ENCODE measurements at regions not wholly inside any gene's neighbourhood (a gene's known extent, or its start where the extent isn't known, plus 50 kb on each side); places are given as distances from the start of the nearest gene placed in this dataset.

DNA sequence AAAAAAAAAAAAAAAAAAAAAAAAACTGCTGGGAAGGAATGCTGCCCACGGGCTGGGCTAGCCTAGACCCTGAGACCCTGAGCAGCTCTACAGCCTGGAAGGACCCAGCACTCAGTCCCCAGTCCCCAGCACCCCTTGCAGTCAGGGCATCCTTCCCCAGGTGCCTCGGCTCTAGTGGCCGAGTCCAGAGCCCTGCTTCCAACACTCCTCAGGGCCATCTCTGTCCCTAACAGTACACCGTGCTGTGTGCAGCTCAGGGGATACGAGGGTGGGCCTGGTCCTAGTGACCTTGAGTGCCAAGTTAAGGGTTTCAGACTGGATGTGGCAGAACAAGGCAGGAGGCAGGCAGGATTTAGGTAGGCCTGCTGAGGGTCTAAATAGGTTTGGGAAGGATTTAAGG lies 50.2 kb upstream of the LRP8 start:
- no peak overlapping the region for H3K4me3 Mint-ChIP-seq
- DNase-seq = peak; percentile 3
- H3K4me1 Mint-ChIP-seq = no peaks in the 10 kb centered on the region
- no peak overlapping the region for H3K27ac Mint-ChIP-seq
- H3K27me3 Mint-ChIP-seq = peaks cover 19% of the 10 kb centered on the region
- POLR2A ChIA-PET = no interaction called here
- CTCF ChIA-PET = interaction anchor here (0.6 to 2.4 kb wide), 3 partner anchors 10 to 99 kb away, joined by 3 to 8 read pairs (median 4); no protein-coding TSS in a partner anchor
- H3K36me3 Mint-ChIP-seq (ENCODE audit: low read depth) = no peaks in the 10 kb centered on the region
- H3K9me3 Mint-ChIP-seq = no peaks in the 10 kb centered on the region

DNA sequence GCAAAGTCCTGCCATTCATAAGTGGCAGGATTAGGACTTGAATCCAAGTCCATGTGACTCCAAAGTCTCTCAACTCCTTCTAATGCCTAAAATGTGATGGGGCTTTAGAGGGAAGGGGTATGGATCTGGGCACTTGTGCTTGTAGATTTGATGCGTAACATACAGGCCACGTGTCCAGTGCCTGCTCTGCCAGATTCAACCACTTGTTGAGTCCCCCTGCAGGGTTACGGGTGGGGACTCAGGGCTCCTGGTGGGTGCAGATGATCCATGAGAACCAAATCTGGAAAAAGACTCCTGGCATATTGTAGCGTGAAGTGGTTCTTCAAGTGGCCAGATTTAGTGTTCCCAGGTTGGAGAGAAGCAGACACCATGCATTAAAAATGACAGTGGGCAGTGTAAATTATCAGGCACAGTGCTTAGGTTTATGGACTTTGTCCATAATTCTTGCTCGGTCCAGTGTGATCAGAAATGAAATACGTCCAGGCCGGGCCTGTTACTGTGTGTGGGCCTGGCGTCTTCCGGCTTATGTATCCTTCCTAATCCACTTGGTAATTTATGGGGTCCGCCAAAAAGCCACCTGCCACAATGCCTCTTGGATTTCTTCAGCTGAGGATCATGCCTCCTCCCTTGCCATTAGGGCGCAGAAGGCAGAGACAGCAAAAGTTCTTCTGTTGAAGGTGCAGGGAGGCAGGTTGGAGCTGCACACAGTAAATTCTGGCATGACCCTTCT lies 51.2 kb upstream of the LRP8 start:
- Mint-ChIP-seq H3K9me3 (no peaks in the 10 kb centered on the region), H3K4me3 (no peak overlapping the region), H3K36me3 (ENCODE audit: low read depth) (no peaks in the 10 kb centered on the region), H3K4me1 (no peaks in the 10 kb centered on the region), H3K27me3 (peaks cover 19% of the 10 kb centered on the region), H3K27ac (no peak overlapping the region)
- DNase-seq = no peak
- CTCF ChIA-PET = interaction anchor here (1.0 to 2.4 kb wide), 2 partner anchors 11 kb away, joined by 5 to 8 read pairs; no protein-coding TSS in a partner anchor
- POLR2A ChIA-PET = no interaction called here

GRCh38 chr1:53379662-53380002 lies 51.8 kb upstream of the LRP8 start:
- H3K27me3 Mint-ChIP-seq = peaks cover 19% of the 10 kb centered on the region
- H3K36me3 Mint-ChIP-seq (ENCODE audit: low read depth) = no peaks in the 10 kb centered on the region
- no peak overlapping the region for H3K27ac Mint-ChIP-seq
- H3K4me1 Mint-ChIP-seq = no peaks in the 10 kb centered on the region
- CTCF ChIA-PET = interaction anchor here (1.0 kb wide), 1 partner anchor 12 kb away, joined by 5 read pairs; no protein-coding TSS in a partner anchor
- POLR2A ChIA-PET = no interaction called here
- H3K4me3 Mint-ChIP-seq = no peak overlapping the region
- no peak for DNase-seq
- H3K9me3 Mint-ChIP-seq = no peaks in the 10 kb centered on the region

GRCh38 chr1:53380296-53380695 lies 52.4 kb upstream of the LRP8 start:
- no peaks in the 10 kb centered on the region for H3K4me1 Mint-ChIP-seq
- POLR2A ChIA-PET = no interaction called here
- H3K36me3 Mint-ChIP-seq (ENCODE audit: low read depth) = no peaks in the 10 kb centered on the region
- H3K27me3 Mint-ChIP-seq = peaks cover 21% of the 10 kb centered on the region
- no peak overlapping the region for H3K27ac Mint-ChIP-seq
- H3K9me3 Mint-ChIP-seq = no peaks in the 10 kb centered on the region
- no peak for DNase-seq
- CTCF ChIA-PET = interaction anchor here (1.0 kb wide), 1 partner anchor 12 kb away, joined by 5 read pairs; no protein-coding TSS in a partner anchor
- H3K4me3 Mint-ChIP-seq = no peak overlapping the region

DNA sequence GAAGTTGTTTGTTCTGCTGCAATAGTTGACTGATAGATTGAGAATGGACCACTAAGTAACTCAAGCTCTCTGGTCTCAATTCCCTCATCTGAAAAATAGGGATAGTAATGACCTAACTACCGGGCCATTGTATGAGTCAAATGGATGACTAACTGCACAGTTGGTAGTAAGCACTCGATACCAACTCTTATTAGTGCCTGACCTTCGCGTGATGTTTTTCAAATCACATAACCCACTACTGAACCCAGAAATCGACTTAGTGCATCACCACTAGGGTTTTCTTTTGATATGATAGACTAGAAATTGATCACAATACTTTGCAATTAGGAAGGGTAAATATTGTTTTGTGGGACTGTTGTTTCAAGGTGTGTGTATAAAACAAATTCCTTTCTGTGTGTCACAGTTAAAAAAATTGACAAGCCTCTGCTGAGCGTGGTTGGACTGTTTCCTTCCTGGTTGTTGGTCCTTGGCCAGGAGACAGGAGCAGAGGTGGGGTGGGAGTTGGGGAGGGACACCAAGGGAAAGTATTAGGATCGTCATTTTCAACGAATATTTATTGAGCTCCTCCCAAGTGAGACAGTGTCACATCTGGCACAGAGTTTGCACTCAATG lies 54.0 kb upstream of the LRP8 start:
- H3K9me3 Mint-ChIP-seq = no peaks in the 10 kb centered on the region
- H3K4me1 Mint-ChIP-seq = peaks cover 4% of the 10 kb centered on the region
- ChIA-PET POLR2A (no interaction called here), CTCF (interaction anchor here (0.7 to 1.2 kb wide), 2 partner anchors 11 to 378 kb away, joined by 3 read pairs; no protein-coding TSS in a partner anchor)
- H3K36me3 Mint-ChIP-seq (ENCODE audit: low read depth) = no peaks in the 10 kb centered on the region
- H3K27me3 Mint-ChIP-seq = peaks cover 25% of the 10 kb centered on the region
- no peak overlapping the region for H3K27ac Mint-ChIP-seq
- no peak for DNase-seq
- H3K4me3 Mint-ChIP-seq = no peak overlapping the region

DNA sequence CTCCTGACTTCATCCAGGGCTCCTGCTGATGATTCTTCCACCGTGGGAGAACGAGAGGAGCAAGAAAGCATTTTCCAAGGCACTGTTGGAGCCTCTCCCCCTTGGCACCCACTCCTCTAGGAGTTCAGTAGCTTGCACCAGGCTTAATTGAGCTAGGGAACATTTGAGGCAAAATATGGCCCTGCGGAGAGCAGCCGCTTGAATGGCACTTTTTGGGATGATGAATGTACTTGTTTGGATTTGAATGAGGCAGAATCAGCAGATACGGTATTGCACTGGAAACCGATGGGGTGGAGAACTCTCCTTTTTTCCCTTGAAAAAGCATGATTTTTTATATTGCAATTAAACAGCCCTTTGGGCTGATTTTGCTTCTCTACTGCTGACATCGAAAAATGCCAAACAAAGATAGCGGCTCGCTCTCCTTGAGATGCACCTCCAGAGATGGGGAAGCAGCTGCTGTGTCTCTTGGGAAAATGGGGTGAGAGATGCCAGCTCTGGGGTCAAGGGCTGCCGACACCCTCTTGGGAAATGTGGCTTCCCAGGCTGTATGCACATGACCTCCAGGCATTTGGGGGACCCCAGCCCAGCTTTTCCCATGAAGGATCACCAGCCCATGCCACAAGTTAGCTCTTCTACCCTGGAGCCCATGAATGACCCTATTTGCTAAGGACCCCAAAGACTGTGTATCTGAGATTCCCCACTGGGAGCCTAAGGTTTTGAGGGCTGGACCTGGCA lies 55.4 kb upstream of the LRP8 start:
- Mint-ChIP-seq H3K4me1 (peaks cover 4% of the 10 kb centered on the region), H3K36me3 (ENCODE audit: low read depth) (no peaks in the 10 kb centered on the region), H3K27ac (no peak overlapping the region), H3K9me3 (peaks cover 3% of the 10 kb centered on the region), H3K4me3 (no peak overlapping the region), H3K27me3 (peaks cover 33% of the 10 kb centered on the region)
- no peak for DNase-seq
- ChIA-PET POLR2A (no interaction called here), CTCF (interaction anchor here (1.4 kb wide), 1 partner anchor 14 kb away, joined by 5 read pairs; no protein-coding TSS in a partner anchor)

- CTCF ChIA-PET = no interaction called here
- Mint-ChIP-seq H3K4me1 (peaks cover 4% of the 10 kb centered on the region), H3K9me3 (peaks cover 3% of the 10 kb centered on the region), H3K27ac (no peak overlapping the region), H3K36me3 (ENCODE audit: low read depth) (no peaks in the 10 kb centered on the region), H3K27me3 (peaks cover 35% of the 10 kb centered on the region), H3K4me3 (no peak overlapping the region)
- DNase-seq = no peak
- POLR2A ChIA-PET = no interaction called here
These were observed 56.9 kb upstream of the LRP8 start for GRCh38 chr1:53384796-53385195.

- Mint-ChIP-seq H3K4me3 (no peak overlapping the region), H3K9me3 (peaks cover 3% of the 10 kb centered on the region), H3K27ac (no peak overlapping the region), H3K36me3 (ENCODE audit: low read depth) (no peaks in the 10 kb centered on the region), H3K4me1 (peaks cover 4% of the 10 kb centered on the region), H3K27me3 (peaks cover 33% of the 10 kb centered on the region)
- ChIA-PET CTCF (no interaction called here), POLR2A (no interaction called here)
- DNase-seq = no peak
These were observed 57.7 kb upstream of the LRP8 start for GRCh38 chr1:53385276-53386225.

DNA sequence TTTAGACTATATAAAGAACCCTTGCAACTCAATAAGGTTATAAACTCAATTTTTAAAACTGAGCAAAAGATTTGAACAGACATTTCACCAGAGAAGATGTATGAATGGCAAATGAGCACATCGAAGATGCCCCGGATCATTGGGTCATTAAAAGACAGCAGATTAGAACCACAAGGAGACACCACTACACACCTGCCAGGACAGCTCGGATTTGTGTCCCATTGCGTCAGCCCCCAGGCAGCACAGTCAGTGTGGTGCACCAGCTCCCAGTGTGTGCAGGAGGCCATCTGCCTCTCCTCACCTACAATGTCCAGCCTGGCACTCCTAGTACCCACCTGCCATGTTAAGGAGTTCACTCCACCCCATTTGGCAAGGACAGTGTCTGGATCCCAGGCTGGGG lies 61.1 kb upstream of the LRP8 start:
- POLR2A ChIA-PET = no interaction called here

GRCh38 chr1:53390261-53390660 lies 62.4 kb upstream of the LRP8 start:
- Mint-ChIP-seq H3K27ac (no peak overlapping the region), H3K27me3 (peaks cover 15% of the 10 kb centered on the region), H3K4me1 (peaks cover 4% of the 10 kb centered on the region), H3K4me3 (no peak overlapping the region), H3K36me3 (ENCODE audit: low read depth) (no peaks in the 10 kb centered on the region), H3K9me3 (peaks cover 3% of the 10 kb centered on the region)
- ChIA-PET CTCF (interaction anchor here (0.5 to 1.0 kb wide), 3 partner anchors 15 to 112 kb away, joined by 3 read pairs; no protein-coding TSS in a partner anchor), POLR2A (interaction anchor here (0.5 kb wide), 1 partner anchor 130 kb away, joined by 4 read pairs; no protein-coding TSS in a partner anchor)
- no peak for DNase-seq

More for the DNA sequence above, 61.1 kb upstream of the LRP8 start:
- Mint-ChIP-seq H3K4me1 (peaks cover 4% of the 10 kb centered on the region), H3K27ac (no peak overlapping the region), H3K9me3 (peaks cover 3% of the 10 kb centered on the region), H3K36me3 (ENCODE audit: low read depth) (no peaks in the 10 kb centered on the region), H3K4me3 (no peak overlapping the region), H3K27me3 (peaks cover 17% of the 10 kb centered on the region)
- CTCF ChIA-PET = no interaction called here
- no peak for DNase-seq

DNA sequence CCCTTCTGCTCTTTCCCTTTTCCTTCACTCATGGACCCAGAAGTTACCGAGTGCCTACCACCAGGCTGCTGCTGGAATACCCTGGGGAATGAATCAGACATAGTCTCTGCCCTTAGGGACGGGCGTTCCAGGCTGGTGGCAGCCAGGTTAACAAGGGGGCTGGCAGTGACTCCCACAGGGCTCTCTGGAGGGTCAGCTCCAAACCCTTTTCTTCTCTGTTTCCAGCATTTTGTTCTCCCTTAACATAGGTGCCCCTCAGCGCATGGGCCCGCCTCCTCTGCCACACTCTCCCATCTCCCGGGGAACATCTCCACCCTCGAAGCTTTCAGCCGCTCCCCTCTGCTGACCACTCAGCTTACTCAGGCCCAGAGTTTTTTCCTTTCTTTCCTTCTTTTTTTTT lies 62.9 kb upstream of the LRP8 start:
- peaks cover 3% of the 10 kb centered on the region for H3K9me3 Mint-ChIP-seq
- no peak for DNase-seq
- peaks cover 4% of the 10 kb centered on the region for H3K4me1 Mint-ChIP-seq
- H3K27me3 Mint-ChIP-seq = peaks cover 15% of the 10 kb centered on the region
- ChIA-PET POLR2A (no interaction called here), CTCF (interaction anchor here (0.8 to 3.9 kb wide), 3 partner anchors 13 to 113 kb away, joined by 3 to 20 read pairs (median 3); no protein-coding TSS in a partner anchor)
- H3K4me3 Mint-ChIP-seq = no peak overlapping the region
- no peaks in the 10 kb centered on the region for H3K36me3 Mint-ChIP-seq (ENCODE audit: low read depth)
- no peak overlapping the region for H3K27ac Mint-ChIP-seq

DNA sequence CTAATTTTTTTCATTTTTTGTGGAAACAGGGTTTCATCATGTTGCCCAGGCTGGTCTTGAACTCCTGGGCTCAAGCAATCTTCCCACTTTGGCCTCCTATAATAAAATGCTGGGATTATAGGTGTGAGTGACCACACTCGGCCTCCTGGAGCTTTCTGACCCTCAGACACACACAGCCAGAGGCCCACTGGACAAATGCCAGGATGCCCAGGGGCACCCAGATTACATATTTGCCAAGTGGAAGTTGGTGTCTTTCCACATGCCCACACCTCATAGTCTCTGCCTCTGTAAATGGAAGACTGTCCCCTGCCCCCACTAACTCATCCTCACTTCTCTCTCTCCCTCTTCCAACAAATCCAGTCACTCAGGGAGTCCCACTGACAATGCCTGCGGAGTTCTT lies 63.4 kb upstream of the LRP8 start:
- ChIA-PET CTCF (interaction anchor here (1.0 to 3.9 kb wide), 2 partner anchors 12 to 113 kb away, joined by 3 to 20 read pairs; no protein-coding TSS in a partner anchor), POLR2A (no interaction called here)
- H3K4me1 Mint-ChIP-seq = peaks cover under 1% of the 10 kb centered on the region
- H3K36me3 Mint-ChIP-seq (ENCODE audit: low read depth) = no peaks in the 10 kb centered on the region
- H3K27me3 Mint-ChIP-seq = peaks cover 12% of the 10 kb centered on the region
- H3K27ac Mint-ChIP-seq = no peak overlapping the region
- peaks cover 3% of the 10 kb centered on the region for H3K9me3 Mint-ChIP-seq
- no peak overlapping the region for H3K4me3 Mint-ChIP-seq
- no peak for DNase-seq
